K562 (cell line): ENCODE measurements at regions not wholly inside any gene's neighbourhood (a gene's known extent, or its start where the extent isn't known, plus 50 kb on each side); places are given as distances from the start of the nearest gene placed in this dataset.
"Not testable (repeated sequence)": the region's sequence is repeated elsewhere in the genome, so short reads cannot be mapped to it uniquely, and the experiment has no call there.

Experiments
- ATAC-seq: fragments of 200-7000 bp; cut with Tn5 transposase; 3 replicates; pipeline ENCODE4 v1.9.1; 2020; ENCODE audit warnings: moderate library complexity
- BruUV-seq: library from RNA; stranded (reverse); fragments of 400-500 nt; replicated peaks from 2 replicates; lab custom pipeline; 2021; lab: Mats Ljungman, UMichigan
- CTCF ChIA-PET: fragments of 300-600 bp; formaldehyde crosslinking; extraction: SDS; loops from one replicate; lab custom pipeline; 2021; ENCODE audit warnings: low intra/inter-chr PET ratio; lab: Yijun Ruan, JAX
- POLR2A ChIA-PET: fragments of 300-600, 350-650 bp; sonication (Branson Sonifier 250); formaldehyde crosslinking; extraction: SDS; loops from one replicate; lab custom pipeline; 2021; ENCODE audit warnings: antibody characterized with exemption, inconsistent platforms; lab: Yijun Ruan, JAX
- DNase-seq, 4 experiments: peaks; one replicate each; pipeline versions ENCODE4 v3.0.0 to v3.0.0-alpha.2; 2011 to 2018; ENCODE audit warnings: low spot score in 3 of 4, mixed read lengths in 3 of 4; ENCODE audit errors: extremely low read depth in 1 of 4
- FAIRE-seq: peaks from 2 replicates; lab custom pipeline; 2011; peaks lifted over from hg19 to GRCh38; lab: Jason Lieb, UNC
- H2AFZ ChIP-seq: 2 replicates; pipeline ENCODE4 v1.6.0; 2011; ENCODE audit warnings: low read depth, low read length, control low read depth, inconsistent platforms
- H3K27ac ChIP-seq: fragments of 200-600 bp; 3 replicates; pipeline ENCODE4 v1.8.0; 2011; ENCODE audit warnings: low read depth, mild to moderate bottlenecking, control low read depth, inconsistent platforms, low read length, moderate library complexity, mixed read lengths; ENCODE audit errors: extremely low read depth
- H3K27me3 ChIP-seq, 2 experiments: fragments of 300-600 bp in 1 of 2; 2 replicates in 1 of 2; 3 replicates in 1 of 2; pipeline versions ENCODE4 v1.6.0 to v1.8.0; 2011; ENCODE audit warnings: inconsistent platforms in 2 of 2, low read length in 2 of 2, mild to moderate bottlenecking in 1 of 2, mixed read lengths in 1 of 2, moderate library complexity in 1 of 2; ENCODE audit not compliant: control insufficient read depth in 2 of 2, insufficient read depth in 2 of 2
- H3K36me3 ChIP-seq: fragments of 300-600 bp; 3 replicates; pipeline ENCODE4 v1.8.0; 2011; ENCODE audit warnings: mild to moderate bottlenecking, low read length, inconsistent platforms; ENCODE audit not compliant: control insufficient read depth, insufficient read depth
- H3K4me1 ChIP-seq, 2 experiments: fragments of 200-600 bp in 1 of 2; replicated peaks in 1 of 2; 2 replicates in 1 of 2; 3 replicates in 1 of 2; pipeline versions ENCODE4 v1.5.1 to v1.8.0; 2011; ENCODE audit warnings: inconsistent platforms in 2 of 2, low read length in 2 of 2, mild to moderate bottlenecking in 1 of 2, mixed read lengths in 1 of 2, moderate library complexity in 1 of 2; ENCODE audit not compliant: control insufficient read depth in 2 of 2, insufficient read depth in 2 of 2
- H3K4me2 ChIP-seq: 2 replicates; pipeline ENCODE4 v1.6.1; 2011; ENCODE audit warnings: low read length, control low read depth, inconsistent platforms, mixed read lengths; ENCODE audit not compliant: insufficient read depth
- H3K4me3 ChIP-seq: fragments of 200-600 bp; sonication (generic), shearing (Covaris generic); 2 replicates; pipeline ENCODE4 v1.5.1; 2016; ENCODE audit warnings: control low read depth, inconsistent platforms
- H3K79me2 ChIP-seq: fragments of 200-600 bp; 3 replicates; pipeline ENCODE4 v1.8.0; 2011; ENCODE audit warnings: low read length, inconsistent platforms; ENCODE audit not compliant: control insufficient read depth, insufficient read depth
- H3K9ac ChIP-seq, 2 experiments: 2 replicates each; pipeline versions ENCODE4 v1.6.0 to v1.6.1; 2011; ENCODE audit warnings: low read depth in 2 of 2, low read length in 2 of 2, control low read depth in 1 of 2, inconsistent platforms in 1 of 2, mild to moderate bottlenecking in 1 of 2, mixed read lengths in 1 of 2; ENCODE audit not compliant: insufficient read depth in 1 of 2
- H3K9me1 ChIP-seq: one replicate; pipeline ENCODE4 v1.6.0; 2011; ENCODE audit warnings: inconsistent platforms, mild to moderate bottlenecking, low read length, moderate library complexity; ENCODE audit not compliant: control insufficient read depth, insufficient read depth
- H3K9me3 ChIP-seq: replicated peaks from 2 replicates; pipeline ENCODE4 v1.5.1; 2011; ENCODE audit warnings: low read depth, low read length, inconsistent platforms; ENCODE audit not compliant: control insufficient read depth, insufficient read depth
- H4K20me1 ChIP-seq: replicated peaks from 2 replicates; pipeline ENCODE4 v1.6.1; 2011; ENCODE audit warnings: low read length, inconsistent platforms, mixed read lengths; ENCODE audit not compliant: control insufficient read depth, insufficient read depth
- ADNP ChIP-seq: fragments of 200-800 bp; sonication (Bioruptor generic); IDR thresholded peaks from 2 replicates; pipeline ENCODE4 v1.6.1; 2016; ENCODE audit warnings: missing genetic modification characterization, missing compliant biosample characterization
- ATF4 ChIP-seq: fragments of 450-650 bp; formaldehyde crosslinking; IDR thresholded peaks from 2 replicates; pipeline ENCODE4 v1.4.0; 2022; ENCODE audit warnings: mild to moderate bottlenecking, moderate library complexity
- BCOR ChIP-seq: fragments of 450-650 bp; IDR thresholded peaks from 2 replicates; pipeline ENCODE4 v1.6.1; 2016
- CEBPG ChIP-seq, 3 experiments: fragments of 200-800 bp in 1 of 3; sonication (Bioruptor generic) in 1 of 3; sonication (generic) in 1 of 3; formaldehyde crosslinking in 1 of 3; IDR thresholded peaks in 2 of 3; conservative IDR thresholded peaks in 1 of 3; 2 replicates each; pipeline versions ENCODE4 v1.6.1 to v1.8.0; 2016 to 2022; ENCODE audit warnings: missing compliant biosample characterization in 2 of 3, missing genetic modification characterization in 2 of 3, mild to moderate bottlenecking in 1 of 3, missing genetic modification reagents in 1 of 3
- KDM1A ChIP-seq, 2 experiments: fragments of 450-650 bp; IDR thresholded peaks; 2 replicates each; pipeline ENCODE4 v1.6.1; 2016; ENCODE audit warnings: mild to moderate bottlenecking in 2 of 2
- RBM25 ChIP-seq: fragments of 200-400 bp; formaldehyde crosslinking; IDR thresholded peaks from 2 replicates; pipeline ENCODE4 v1.6.1; 2018; ENCODE audit warnings: low read length, low read depth, moderate library complexity; ENCODE audit not compliant: severe bottlenecking
- RCOR1 ChIP-seq, 2 experiments: IDR thresholded peaks; 2 replicates each; pipeline ENCODE4 v1.6.1; 2012; ENCODE audit warnings: low read depth in 2 of 2, low read length in 2 of 2, borderline replicate concordance in 1 of 2, improper control_type of control experiment in 1 of 2
- SMARCA5 ChIP-seq: fragments of 450-650 bp; IDR thresholded peaks from 2 replicates; pipeline ENCODE4 v1.6.1; 2016
- WGBS: fragments of 100-300 bp; shearing (Covaris generic); methylation state at CpG from one replicate; pipeline ENCODE4 v1.1.6; 2016; ENCODE audit warnings: low coverage, mixed read lengths; ENCODE audit not compliant: insufficient coverage; ENCODE audit errors: missing lambda C conversion rate; 5-methylcytosine and 5-hydroxymethylcytosine counted together
- in situ Hi-C: fragments of 300-500 bp; cut with MboI; formaldehyde crosslinking; loops from 4 replicates; pipeline ENCODE4 v1.15.0; 2018; ENCODE audit warnings: inconsistent platforms, mixed read lengths
- intact Hi-C: fragments of 100-400 bp; cut with micrococcal nuclease; formaldehyde crosslinking; loops from 2 replicates; pipeline ENCODE4 v1.14.2; 2022

GRCh38 chr11:67826951-67827296 lies 152.5 kb upstream of the ALDH3B2 start:
- CTCF ChIA-PET; H3K9me1 ChIP-seq; H3K36me3 ChIP-seq; BruUV-seq; ATAC-seq; H3K4me3 ChIP-seq; H3K27me3 ChIP-seq; H3K9ac ChIP-seq; intact Hi-C loops; H3K79me2 ChIP-seq; in situ Hi-C loops; H2AFZ ChIP-seq; H4K20me1 ChIP-seq; FAIRE-seq; POLR2A ChIA-PET; H3K9me3 ChIP-seq; H3K4me1 ChIP-seq; H3K4me2 ChIP-seq; DNase-seq; H3K27ac ChIP-seq; TF ChIP-seq CEBPG (CRISPR knock-in tag; IDR thresholded peaks at IDR 0.05): not testable (repeated sequence)
- peak; percentile 83; the same call in 1 of the 2 replicates for TF ChIP-seq BCOR
- TF ChIP-seq ADNP (tag), result peak; percentile 88
- TF ChIP-seq ATF4 (CRISPR knock-in tag), result peak; percentile 29; the same call in 1 of the 2 replicates
- TF ChIP-seq KDM1A (IDR thresholded peaks at IDR 0.05), result peak in 1 of 2 experiments; percentile 55; a peak in 2 of 4 replicates
- peak in 1 of 2 experiments; percentile 67; a peak in 1 of 4 replicates for TF ChIP-seq RCOR1 (IDR thresholded peaks at IDR 0.05; ENCODE audit: borderline replicate concordance in 1 of 2, low read depth in 2 of 2, low read length in 2 of 2)
- peak; percentile 98 for TF ChIP-seq RBM25
- peak; percentile 68; the same call in 1 of the 2 replicates for TF ChIP-seq SMARCA5
- peak; percentile 50 to 62; a peak in 1 of 4 replicates for TF ChIP-seq CEBPG (tag; conservative IDR thresholded peaks at IDR 0.05 in 1 of 2, IDR thresholded peaks at IDR 0.05 in 1 of 2)
- WGBS, result 3% methylated on average over 4 of the region's 4 CpGs
